NT2/D1 (cell line): ENCODE measurements at regions not wholly inside any gene's neighbourhood (a gene's known extent, or its start where the extent isn't known, plus 50 kb on each side); places are given as distances from the start of the nearest gene placed in this dataset.
"Not testable (repeated sequence)": the region's sequence is repeated elsewhere in the genome, so short reads cannot be mapped to it uniquely, and the experiment has no call there.

Experiments
- DNase-seq: peaks from one replicate; pipeline ENCODE4 v3.0.0-alpha.2; 2011; ENCODE audit warnings: low read depth, low spot score
- H3K27me3 ChIP-seq: 2 replicates; pipeline ENCODE4 v1.6.0; 2011; ENCODE audit warnings: mild to moderate bottlenecking; ENCODE audit not compliant: insufficient read length, insufficient read depth
- H3K36me3 ChIP-seq: 2 replicates; pipeline ENCODE4 v1.6.1; 2011; ENCODE audit warnings: mild to moderate bottlenecking, low read length, mixed read lengths; ENCODE audit not compliant: insufficient read depth, insufficient read length
- H3K4me1 ChIP-seq: 2 replicates; pipeline ENCODE4 v1.5.1; 2011; ENCODE audit not compliant: insufficient read depth, insufficient read length
- H3K4me3 ChIP-seq: 2 replicates; pipeline ENCODE4 v1.5.1; 2011; ENCODE audit warnings: low read depth; ENCODE audit not compliant: insufficient read length
- H3K9ac ChIP-seq: 2 replicates; pipeline ENCODE4 v1.6.0; 2011; ENCODE audit warnings: low read depth; ENCODE audit not compliant: insufficient read length
- H3K9me3 ChIP-seq: 2 replicates; pipeline ENCODE4 v1.5.1; 2011; ENCODE audit warnings: mild to moderate bottlenecking, low read length; ENCODE audit not compliant: insufficient read depth
- SUZ12 ChIP-seq: IDR thresholded peaks from 2 replicates; pipeline ENCODE4 v1.6.1; 2011; ENCODE audit not compliant: insufficient read length, insufficient read depth; ENCODE audit errors: extremely low read depth
- YY1 ChIP-seq: IDR thresholded peaks from 2 replicates; pipeline ENCODE4 v1.6.1; 2011; ENCODE audit not compliant: insufficient read length, insufficient read depth
- ZNF274 ChIP-seq: IDR thresholded peaks from 2 replicates; pipeline ENCODE4 v1.6.1; 2011; ENCODE audit warnings: mild to moderate bottlenecking, low read depth, low read length

GRCh38 chr3:162547321-162547720 is 1050.7 kb downstream of the OTOL1 start:
- Histone ChIP-seq H3K4me3 (no peak overlapping the region), H3K27me3 (no peaks in the 10 kb centered on the region), H3K9me3 (peaks cover 11% of the 10 kb centered on the region), H3K4me1 (no peaks in the 10 kb centered on the region), H3K9ac (no peak overlapping the region), H3K36me3 (no peaks in the 10 kb centered on the region)
- no peak for DNase-seq
- TF ChIP-seq YY1 = no peak
- no peak for TF ChIP-seq SUZ12
- TF ChIP-seq ZNF274 = no peak

- Histone ChIP-seq H3K9me3 (no peaks in the 10 kb centered on the region), H3K27me3 (no peaks in the 10 kb centered on the region), H3K4me3 (no peak overlapping the region), H3K4me1 (no peaks in the 10 kb centered on the region), H3K36me3 (no peaks in the 10 kb centered on the region), H3K9ac (no peak overlapping the region)
- TF ChIP-seq YY1 (no peak), ZNF274 (no peak), SUZ12 (no peak)
- DNase-seq = no peak
Measured at GRCh38 chr3:162555761-162556160, 1059.2 kb downstream of the OTOL1 start.

DNA sequence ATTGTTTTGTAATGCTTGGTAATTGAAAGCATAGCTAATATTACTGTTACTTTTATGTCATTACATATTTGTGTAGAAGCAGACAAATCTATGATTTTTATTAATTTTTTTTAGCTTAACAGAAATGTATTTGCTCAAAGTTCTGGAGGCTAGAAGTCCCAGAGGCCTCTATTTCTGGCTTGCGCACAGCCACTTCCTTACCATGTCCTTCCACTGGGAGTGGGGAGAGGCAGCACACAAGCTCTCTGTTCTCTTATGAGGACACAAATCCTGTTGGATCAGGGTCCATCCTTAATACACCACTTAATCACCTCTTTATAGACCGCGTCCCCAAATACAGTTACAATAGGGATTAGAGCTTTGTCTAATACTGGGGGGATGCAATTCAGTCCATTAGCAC is 1061.4 kb downstream of the OTOL1 start:
- Histone ChIP-seq H3K9me3 (no peaks in the 10 kb centered on the region), H3K9ac (no peak overlapping the region), H3K4me3 (no peak overlapping the region), H3K36me3 (no peaks in the 10 kb centered on the region), H3K27me3 (no peaks in the 10 kb centered on the region), H3K4me1 (no peaks in the 10 kb centered on the region)
- TF ChIP-seq SUZ12 (no peak), YY1 (no peak), ZNF274 (no peak)
- no peak for DNase-seq

GRCh38 chr3:162568706-162569105 is 1072.1 kb downstream of the OTOL1 start:
- H3K4me1 ChIP-seq = no peaks in the 10 kb centered on the region
- H3K4me3 ChIP-seq = no peak overlapping the region
- DNase-seq = no peak
- H3K27me3 ChIP-seq = no peaks in the 10 kb centered on the region
- no peaks in the 10 kb centered on the region for H3K9me3 ChIP-seq
- no peaks in the 10 kb centered on the region for H3K36me3 ChIP-seq
- TF ChIP-seq SUZ12 (no peak), ZNF274 (no peak), YY1 (no peak)
- no peak overlapping the region for H3K9ac ChIP-seq

DNA sequence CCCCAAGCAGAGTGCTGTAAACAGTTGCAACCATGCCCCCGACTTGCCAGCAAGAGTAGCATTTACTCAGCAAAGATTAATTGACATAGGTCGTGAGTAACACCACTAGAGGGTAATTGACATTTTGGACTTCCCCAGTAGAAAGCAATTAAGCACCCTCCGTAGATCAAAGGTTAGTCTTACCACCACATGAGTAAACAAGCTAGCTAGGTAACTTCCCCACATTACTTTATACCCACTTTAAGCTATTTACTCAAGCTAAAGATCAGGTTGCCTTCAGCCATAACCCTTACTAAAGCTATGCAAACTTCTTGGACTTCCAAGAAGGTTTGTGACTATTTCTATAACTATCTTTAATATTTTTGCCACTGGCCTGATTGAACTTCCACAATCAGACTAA is 1072.7 kb downstream of the OTOL1 start:
- TF ChIP-seq SUZ12 (no peak), YY1 (no peak), ZNF274 (no peak)
- H3K9me3 ChIP-seq = no peaks in the 10 kb centered on the region
- no peaks in the 10 kb centered on the region for H3K4me1 ChIP-seq
- H3K36me3 ChIP-seq = no peaks in the 10 kb centered on the region
- no peak overlapping the region for H3K9ac ChIP-seq
- no peaks in the 10 kb centered on the region for H3K27me3 ChIP-seq
- H3K4me3 ChIP-seq = no peak overlapping the region
- no peak for DNase-seq

DNA sequence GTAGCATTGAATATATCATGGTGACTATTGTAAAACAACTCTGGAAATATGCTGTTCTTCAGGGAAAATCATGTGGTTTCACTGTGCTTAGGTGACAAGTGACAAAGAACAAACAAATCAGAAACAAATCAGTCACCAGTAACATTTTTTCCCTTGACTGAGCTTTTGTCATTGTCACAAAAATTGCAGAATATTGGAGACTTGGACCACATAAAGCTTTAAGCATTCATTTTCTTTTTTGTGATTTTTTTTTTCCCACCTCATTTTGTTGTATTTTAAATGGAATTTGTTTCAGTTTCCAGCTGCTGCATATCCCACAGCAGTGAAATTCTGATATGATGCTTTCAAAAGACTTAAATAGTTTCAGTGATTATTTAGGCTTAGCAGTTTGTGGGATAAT is 1088.4 kb downstream of the OTOL1 start:
- no peak for TF ChIP-seq ZNF274
- TF ChIP-seq SUZ12 = no peak
- no peak for TF ChIP-seq YY1
- DNase-seq = no peak
- Histone ChIP-seq H3K4me1 (no peaks in the 10 kb centered on the region), H3K4me3 (no peak overlapping the region), H3K9me3 (no peaks in the 10 kb centered on the region), H3K27me3 (no peaks in the 10 kb centered on the region), H3K36me3 (no peaks in the 10 kb centered on the region), H3K9ac (no peak overlapping the region)

GRCh38 chr3:162586591-162586990 is 1090.0 kb downstream of the OTOL1 start:
- Histone ChIP-seq H3K4me1 (no peaks in the 10 kb centered on the region), H3K4me3 (no peak overlapping the region), H3K36me3 (no peaks in the 10 kb centered on the region), H3K27me3 (no peaks in the 10 kb centered on the region), H3K9ac (no peak overlapping the region), H3K9me3 (no peaks in the 10 kb centered on the region)
- no peak for DNase-seq
- no peak for TF ChIP-seq SUZ12
- TF ChIP-seq ZNF274 = no peak
- no peak for TF ChIP-seq YY1

- H3K9ac ChIP-seq = no peak overlapping the region
- no peak for TF ChIP-seq SUZ12
- TF ChIP-seq YY1 = no peak
- no peak for TF ChIP-seq ZNF274
- no peaks in the 10 kb centered on the region for H3K4me1 ChIP-seq
- DNase-seq = no peak
- H3K9me3 ChIP-seq = peaks cover 5% of the 10 kb centered on the region; the same call in 1 of the 2 replicates
- H3K4me3 ChIP-seq = no peak overlapping the region
- H3K36me3 ChIP-seq = no peaks in the 10 kb centered on the region
- no peaks in the 10 kb centered on the region for H3K27me3 ChIP-seq
Measured at GRCh38 chr3:162597226-162597625, 1100.6 kb downstream of the OTOL1 start.

GRCh38 chr3:162598500-162598899 is 1101.9 kb downstream of the OTOL1 start:
- H3K9ac ChIP-seq, H3K4me1 ChIP-seq, H3K4me3 ChIP-seq, DNase-seq, H3K36me3 ChIP-seq, H3K27me3 ChIP-seq, H3K9me3 ChIP-seq: not testable (repeated sequence)

- not testable (repeated sequence) for H3K4me1 ChIP-seq, H3K4me3 ChIP-seq, DNase-seq, H3K27me3 ChIP-seq, H3K36me3 ChIP-seq, H3K9ac ChIP-seq
- peaks cover 12% of the 10 kb centered on the region for H3K9me3 ChIP-seq
Measured at GRCh38 chr3:162599742-162600141, 1103.1 kb downstream of the OTOL1 start.
